ENCODE measurements at regions not wholly inside any gene's neighbourhood (a gene's known extent, or its start where the extent isn't known, plus 50 kb on each side); places are given as distances from the start of the nearest gene placed in this dataset.
A peak's percentile ranks its signal among the peaks of the same experiment; 100 is the strongest.
"Not testable (repeated sequence)": the region's sequence is repeated elsewhere in the genome, so short reads cannot be mapped to it uniquely, and the experiment has no call there.

- not testable (repeated sequence) for H3K4me1 Mint-ChIP-seq; H3K9me3 Mint-ChIP-seq; H3K4me3 Mint-ChIP-seq; H3K36me3 Mint-ChIP-seq (ENCODE audit: low read depth); H3K27me3 Mint-ChIP-seq; ATAC-seq (replicated peaks); H3K27ac Mint-ChIP-seq
Observed at GRCh38 chrY:12395381-12396120, 305.5 kb upstream of the USP9Y start.

GRCh38 chrY:12403916-12404315 lies 297.1 kb upstream of the USP9Y start:
- ATAC-seq (replicated peaks), result no peak
- no peaks in the 10 kb centered on the region for H3K4me1 Mint-ChIP-seq
- no peaks in the 10 kb centered on the region for H3K36me3 Mint-ChIP-seq (ENCODE audit: low read depth)
- no peak overlapping the region for H3K27ac Mint-ChIP-seq
- peaks cover 3% of the 10 kb centered on the region for H3K9me3 Mint-ChIP-seq
- no peak overlapping the region for H3K4me3 Mint-ChIP-seq
- peaks cover 5% of the 10 kb centered on the region for H3K27me3 Mint-ChIP-seq

- H3K36me3 Mint-ChIP-seq (ENCODE audit: low read depth), result no peaks in the 10 kb centered on the region
- H3K27ac Mint-ChIP-seq, result no peak overlapping the region
- H3K27me3 Mint-ChIP-seq, result peaks cover 5% of the 10 kb centered on the region
- ATAC-seq (replicated peaks), result no peak
- H3K9me3 Mint-ChIP-seq, result peaks cover 3% of the 10 kb centered on the region
- no peaks in the 10 kb centered on the region for H3K4me1 Mint-ChIP-seq
- H3K4me3 Mint-ChIP-seq, result no peak overlapping the region
Observed at GRCh38 chrY:12408236-12408635, 292.8 kb upstream of the USP9Y start.

- Mint-ChIP-seq H3K36me3 (ENCODE audit: low read depth) (no peaks in the 10 kb centered on the region), H3K27ac (no peak overlapping the region), H3K4me3 (no peak overlapping the region), H3K4me1 (no peaks in the 10 kb centered on the region), H3K27me3 (peaks cover 5% of the 10 kb centered on the region), H3K9me3 (peaks cover 3% of the 10 kb centered on the region)
- no peak for ATAC-seq (replicated peaks)
Observed at GRCh38 chrY:12410696-12411095, 290.3 kb upstream of the USP9Y start.

- ATAC-seq (replicated peaks), result no peak
- Mint-ChIP-seq H3K4me1 (no peaks in the 10 kb centered on the region), H3K27me3 (peaks cover 14% of the 10 kb centered on the region), H3K9me3 (no peaks in the 10 kb centered on the region), H3K36me3 (ENCODE audit: low read depth) (no peaks in the 10 kb centered on the region), H3K27ac (no peak overlapping the region), H3K4me3 (no peak overlapping the region)
Observed at GRCh38 chrY:12421072-12421787, 279.8 kb upstream of the USP9Y start.

GRCh38 chrY:12421788-12422124 lies 279.3 kb upstream of the USP9Y start:
- Mint-ChIP-seq H3K4me3 (no peak overlapping the region), H3K27ac (no peak overlapping the region), H3K9me3 (no peaks in the 10 kb centered on the region)

GRCh38 chrY:12422536-12422935 lies 278.5 kb upstream of the USP9Y start:
- Mint-ChIP-seq H3K36me3 (ENCODE audit: low read depth) (no peaks in the 10 kb centered on the region), H3K4me3 (no peak overlapping the region)
- ATAC-seq (replicated peaks), result no peak

More at GRCh38 chrY:12421788-12422124, 279.3 kb upstream of the USP9Y start:
- H3K36me3 Mint-ChIP-seq (ENCODE audit: low read depth), result no peaks in the 10 kb centered on the region
- ATAC-seq (replicated peaks), result no peak
- no peaks in the 10 kb centered on the region for H3K4me1 Mint-ChIP-seq
- peaks cover 14% of the 10 kb centered on the region for H3K27me3 Mint-ChIP-seq

GRCh38 chrY:12423416-12424252 lies 277.4 kb upstream of the USP9Y start:
- no peak overlapping the region for H3K27ac Mint-ChIP-seq
- no peaks in the 10 kb centered on the region for H3K36me3 Mint-ChIP-seq (ENCODE audit: low read depth)
- H3K4me3 Mint-ChIP-seq, result no peak overlapping the region
- peaks cover 14% of the 10 kb centered on the region for H3K27me3 Mint-ChIP-seq
- no peaks in the 10 kb centered on the region for H3K4me1 Mint-ChIP-seq
- ATAC-seq (replicated peaks), result no peak
- no peaks in the 10 kb centered on the region for H3K9me3 Mint-ChIP-seq

More at GRCh38 chrY:12422536-12422935, 278.5 kb upstream of the USP9Y start:
- H3K4me1 Mint-ChIP-seq, result no peaks in the 10 kb centered on the region
- H3K27ac Mint-ChIP-seq, result no peak overlapping the region
- H3K27me3 Mint-ChIP-seq, result peaks cover 14% of the 10 kb centered on the region
- H3K9me3 Mint-ChIP-seq, result no peaks in the 10 kb centered on the region

- no peak overlapping the region for H3K27ac Mint-ChIP-seq
- no peaks in the 10 kb centered on the region for H3K4me1 Mint-ChIP-seq
- H3K9me3 Mint-ChIP-seq, result no peaks in the 10 kb centered on the region
- no peak overlapping the region for H3K4me3 Mint-ChIP-seq
- H3K36me3 Mint-ChIP-seq (ENCODE audit: low read depth), result no peaks in the 10 kb centered on the region
- peaks cover 14% of the 10 kb centered on the region for H3K27me3 Mint-ChIP-seq
- ATAC-seq (replicated peaks), result no peak
Observed at GRCh38 chrY:12425506-12425905, 275.5 kb upstream of the USP9Y start.

- Mint-ChIP-seq H3K27me3 (peaks cover 7% of the 10 kb centered on the region), H3K4me1 (no peaks in the 10 kb centered on the region), H3K4me3 (no peak overlapping the region), H3K27ac (no peak overlapping the region), H3K36me3 (ENCODE audit: low read depth) (no peaks in the 10 kb centered on the region), H3K9me3 (no peaks in the 10 kb centered on the region)
- ATAC-seq (replicated peaks), result no peak
Observed at GRCh38 chrY:12427361-12427760, 273.7 kb upstream of the USP9Y start.

- no peak for ATAC-seq (replicated peaks)
- no peak overlapping the region for H3K4me3 Mint-ChIP-seq
- no peaks in the 10 kb centered on the region for H3K9me3 Mint-ChIP-seq
- no peaks in the 10 kb centered on the region for H3K4me1 Mint-ChIP-seq
- no peak overlapping the region for H3K27ac Mint-ChIP-seq
- H3K27me3 Mint-ChIP-seq, result no peaks in the 10 kb centered on the region
- no peaks in the 10 kb centered on the region for H3K36me3 Mint-ChIP-seq (ENCODE audit: low read depth)
Observed at GRCh38 chrY:12431546-12431945, 269.5 kb upstream of the USP9Y start.

GRCh38 chrY:12438823-12439222 lies 262.2 kb upstream of the USP9Y start:
- not testable (repeated sequence) for H3K4me3 Mint-ChIP-seq; H3K4me1 Mint-ChIP-seq; H3K27ac Mint-ChIP-seq; H3K36me3 Mint-ChIP-seq (ENCODE audit: low read depth); H3K27me3 Mint-ChIP-seq; H3K9me3 Mint-ChIP-seq
- peak; percentile 60 for ATAC-seq (replicated peaks)

- H3K27me3 Mint-ChIP-seq, result no peaks in the 10 kb centered on the region
- H3K36me3 Mint-ChIP-seq (ENCODE audit: low read depth), result no peaks in the 10 kb centered on the region
- H3K4me1 Mint-ChIP-seq, result no peaks in the 10 kb centered on the region
- no peak overlapping the region for H3K27ac Mint-ChIP-seq
- no peak for ATAC-seq (replicated peaks)
- no peak overlapping the region for H3K4me3 Mint-ChIP-seq
- H3K9me3 Mint-ChIP-seq, result no peaks in the 10 kb centered on the region
Observed at GRCh38 chrY:12444200-12444599, 256.8 kb upstream of the USP9Y start.

GRCh38 chrY:12446486-12447265 lies 254.4 kb upstream of the USP9Y start:
- not testable (repeated sequence) for H3K27me3 Mint-ChIP-seq; H3K4me3 Mint-ChIP-seq; H3K9me3 Mint-ChIP-seq; ATAC-seq (replicated peaks); H3K36me3 Mint-ChIP-seq (ENCODE audit: low read depth); H3K27ac Mint-ChIP-seq; H3K4me1 Mint-ChIP-seq
